HL-60 (cell line): ENCODE measurements at regions not wholly inside any gene's neighbourhood (a gene's known extent, or its start where the extent isn't known, plus 50 kb on each side); places are given as distances from the start of the nearest gene placed in this dataset.

Experiments
- DNase-seq, 2 experiments: peaks; one replicate each; pipeline ENCODE4 v3.0.0-alpha.2; 2010 to 2020; ENCODE audit warnings: low read depth in 1 of 2, low spot score in 1 of 2
- H3K27ac ChIP-seq: fragments of 250-450 bp; sonication (Bioruptor Pico); replicated peaks from 2 replicates; pipeline ENCODE4 v1.5.1; 2020; ENCODE audit warnings: mild to moderate bottlenecking, moderate library complexity
- H3K27me3 ChIP-seq: fragments of 250-450 bp; sonication (Bioruptor Pico); 2 replicates; pipeline ENCODE4 v1.5.1; 2021; ENCODE audit warnings: mild to moderate bottlenecking, moderate library complexity; ENCODE audit not compliant: insufficient read depth, poor library complexity, severe bottlenecking
- H3K4me3 ChIP-seq: replicated peaks from 2 replicates; pipeline ENCODE4 v1.5.1; 2011; ENCODE audit warnings: mild to moderate bottlenecking, control low read depth, low read length; ENCODE audit not compliant: insufficient read depth
- GABPA ChIP-seq: IDR thresholded peaks from 2 replicates; pipeline ENCODE4 v1.6.1; 2012; ENCODE audit warnings: low read depth
- POLR2AphosphoS5 ChIP-seq: IDR thresholded peaks from 2 replicates; pipeline ENCODE4 v1.6.1; 2012; ENCODE audit warnings: low read depth
- SPI1 ChIP-seq: IDR thresholded peaks from 2 replicates; pipeline ENCODE4 v1.6.1; 2012; ENCODE audit warnings: low read depth, mild to moderate bottlenecking, borderline replicate concordance
- TF ChIP-seq, protein P1 (sequence below): IDR thresholded peaks from 2 replicates; pipeline ENCODE4 v1.6.1; 2012; ENCODE audit warnings: low read depth; ENCODE audit not compliant: insufficient replicate concordance
- TF ChIP-seq, protein P2 (sequence below): IDR thresholded peaks from one replicate; pipeline ENCODE4 v1.5.1; 2011; ENCODE audit warnings: low read length, control low read depth, inconsistent platforms; ENCODE audit not compliant: insufficient read depth

DNA sequence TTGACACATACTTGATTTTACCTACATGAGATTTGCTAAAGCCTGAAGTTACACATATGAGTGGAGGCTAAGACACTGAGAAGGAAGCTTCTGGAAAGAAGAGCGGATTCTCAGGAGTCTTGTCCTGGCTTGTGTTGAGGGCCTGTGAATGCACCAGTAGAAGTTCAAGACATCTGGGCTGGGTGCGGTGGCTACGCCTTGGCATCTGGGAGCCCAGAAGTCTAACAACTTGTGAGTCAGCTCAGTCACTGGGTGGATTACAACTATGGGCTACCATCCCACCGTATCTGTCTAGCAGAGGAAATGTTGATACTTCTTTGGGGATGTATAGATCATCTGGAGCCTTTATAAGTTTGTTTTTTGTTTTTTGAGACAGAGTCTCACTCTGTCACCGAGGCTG lies 375.6 kb upstream of the SMIM31 start:
- no peak for DNase-seq
- TF ChIP-seq, protein P1, sequence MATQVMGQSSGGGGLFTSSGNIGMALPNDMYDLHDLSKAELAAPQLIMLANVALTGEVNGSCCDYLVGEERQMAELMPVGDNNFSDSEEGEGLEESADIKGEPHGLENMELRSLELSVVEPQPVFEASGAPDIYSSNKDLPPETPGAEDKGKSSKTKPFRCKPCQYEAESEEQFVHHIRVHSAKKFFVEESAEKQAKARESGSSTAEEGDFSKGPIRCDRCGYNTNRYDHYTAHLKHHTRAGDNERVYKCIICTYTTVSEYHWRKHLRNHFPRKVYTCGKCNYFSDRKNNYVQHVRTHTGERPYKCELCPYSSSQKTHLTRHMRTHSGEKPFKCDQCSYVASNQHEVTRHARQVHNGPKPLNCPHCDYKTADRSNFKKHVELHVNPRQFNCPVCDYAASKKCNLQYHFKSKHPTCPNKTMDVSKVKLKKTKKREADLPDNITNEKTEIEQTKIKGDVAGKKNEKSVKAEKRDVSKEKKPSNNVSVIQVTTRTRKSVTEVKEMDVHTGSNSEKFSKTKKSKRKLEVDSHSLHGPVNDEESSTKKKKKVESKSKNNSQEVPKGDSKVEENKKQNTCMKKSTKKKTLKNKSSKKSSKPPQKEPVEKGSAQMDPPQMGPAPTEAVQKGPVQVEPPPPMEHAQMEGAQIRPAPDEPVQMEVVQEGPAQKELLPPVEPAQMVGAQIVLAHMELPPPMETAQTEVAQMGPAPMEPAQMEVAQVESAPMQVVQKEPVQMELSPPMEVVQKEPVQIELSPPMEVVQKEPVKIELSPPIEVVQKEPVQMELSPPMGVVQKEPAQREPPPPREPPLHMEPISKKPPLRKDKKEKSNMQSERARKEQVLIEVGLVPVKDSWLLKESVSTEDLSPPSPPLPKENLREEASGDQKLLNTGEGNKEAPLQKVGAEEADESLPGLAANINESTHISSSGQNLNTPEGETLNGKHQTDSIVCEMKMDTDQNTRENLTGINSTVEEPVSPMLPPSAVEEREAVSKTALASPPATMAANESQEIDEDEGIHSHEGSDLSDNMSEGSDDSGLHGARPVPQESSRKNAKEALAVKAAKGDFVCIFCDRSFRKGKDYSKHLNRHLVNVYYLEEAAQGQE = no peak
- TF ChIP-seq SPI1 (no peak), GABPA (no peak), POLR2AphosphoS5 (no peak)
- TF ChIP-seq, protein P2, sequence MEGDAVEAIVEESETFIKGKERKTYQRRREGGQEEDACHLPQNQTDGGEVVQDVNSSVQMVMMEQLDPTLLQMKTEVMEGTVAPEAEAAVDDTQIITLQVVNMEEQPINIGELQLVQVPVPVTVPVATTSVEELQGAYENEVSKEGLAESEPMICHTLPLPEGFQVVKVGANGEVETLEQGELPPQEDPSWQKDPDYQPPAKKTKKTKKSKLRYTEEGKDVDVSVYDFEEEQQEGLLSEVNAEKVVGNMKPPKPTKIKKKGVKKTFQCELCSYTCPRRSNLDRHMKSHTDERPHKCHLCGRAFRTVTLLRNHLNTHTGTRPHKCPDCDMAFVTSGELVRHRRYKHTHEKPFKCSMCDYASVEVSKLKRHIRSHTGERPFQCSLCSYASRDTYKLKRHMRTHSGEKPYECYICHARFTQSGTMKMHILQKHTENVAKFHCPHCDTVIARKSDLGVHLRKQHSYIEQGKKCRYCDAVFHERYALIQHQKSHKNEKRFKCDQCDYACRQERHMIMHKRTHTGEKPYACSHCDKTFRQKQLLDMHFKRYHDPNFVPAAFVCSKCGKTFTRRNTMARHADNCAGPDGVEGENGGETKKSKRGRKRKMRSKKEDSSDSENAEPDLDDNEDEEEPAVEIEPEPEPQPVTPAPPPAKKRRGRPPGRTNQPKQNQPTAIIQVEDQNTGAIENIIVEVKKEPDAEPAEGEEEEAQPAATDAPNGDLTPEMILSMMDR = no peak

DNA sequence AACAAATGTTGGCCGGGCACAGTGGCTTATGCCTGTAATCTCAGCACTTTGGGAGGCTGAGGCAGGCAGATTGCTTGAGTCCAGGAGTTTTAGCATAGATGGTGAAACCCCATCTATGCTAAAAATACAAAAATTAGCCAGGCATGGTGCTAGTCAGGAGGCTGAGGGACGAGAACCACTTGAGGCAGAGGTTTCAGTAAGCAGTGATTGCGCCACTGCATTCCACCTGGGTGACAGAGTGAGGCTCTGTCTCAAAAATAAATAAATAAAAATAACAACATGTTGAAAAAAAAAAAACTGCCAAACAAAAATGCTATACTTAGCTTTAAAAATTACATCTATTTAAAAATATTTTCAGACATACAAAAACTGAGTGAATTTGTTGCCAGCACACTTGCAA lies 374.2 kb upstream of the SMIM31 start:
- Histone ChIP-seq H3K4me3 (no peak overlapping the region), H3K27me3 (no peaks in the 10 kb centered on the region), H3K27ac (no peak overlapping the region)
- no peak for DNase-seq
- TF ChIP-seq POLR2AphosphoS5 (no peak), SPI1 (no peak), GABPA (no peak)
- TF ChIP-seq, protein P2 = no peak
- TF ChIP-seq, protein P1 = no peak

More for the DNA sequence above, 375.6 kb upstream of the SMIM31 start:
- H3K4me3 ChIP-seq = no peak overlapping the region
- no peaks in the 10 kb centered on the region for H3K27me3 ChIP-seq
- H3K27ac ChIP-seq = no peak overlapping the region

DNA sequence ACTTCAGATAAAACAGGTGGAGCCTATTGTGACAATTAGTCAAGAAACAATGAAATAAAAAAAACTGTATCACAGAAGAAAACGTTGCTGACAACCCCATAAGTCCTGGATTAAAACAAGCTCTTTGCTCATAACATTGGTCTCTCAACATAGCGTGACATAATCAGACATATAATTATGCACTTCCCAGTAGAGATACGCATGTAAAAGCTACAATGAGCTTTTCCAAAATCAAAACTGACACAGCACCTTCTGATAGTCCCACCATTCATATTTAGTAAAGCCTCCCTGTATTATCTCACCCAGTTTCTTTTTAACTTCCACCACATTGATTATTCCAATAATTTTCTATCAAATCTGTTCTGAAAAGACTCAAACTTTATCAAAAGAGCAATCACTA lies 372.1 kb upstream of the SMIM31 start:
- TF ChIP-seq, protein P1 = no peak
- TF ChIP-seq, protein P2 = no peak
- TF ChIP-seq POLR2AphosphoS5 (no peak), GABPA (no peak), SPI1 (no peak)
- no peak overlapping the region for H3K4me3 ChIP-seq
- no peak for DNase-seq
- no peaks in the 10 kb centered on the region for H3K27me3 ChIP-seq
- no peak overlapping the region for H3K27ac ChIP-seq
